Left renal cortex interstitium (tissue), 4 donors: ENCODE measurements at regions not wholly inside any gene's neighbourhood (a gene's known extent, or its start where the extent isn't known, plus 50 kb on each side); places are given as distances from the start of the nearest gene placed in this dataset.

Source experiments
- DNase-seq, 4 donors: peaks; one replicate each; pipeline ENCODE4 v3.0.0-alpha.2; 2013; ENCODE audit warnings: low read depth in 4 of 4, low spot score in 2 of 4, missing footprints in 1 of 4

DNA sequence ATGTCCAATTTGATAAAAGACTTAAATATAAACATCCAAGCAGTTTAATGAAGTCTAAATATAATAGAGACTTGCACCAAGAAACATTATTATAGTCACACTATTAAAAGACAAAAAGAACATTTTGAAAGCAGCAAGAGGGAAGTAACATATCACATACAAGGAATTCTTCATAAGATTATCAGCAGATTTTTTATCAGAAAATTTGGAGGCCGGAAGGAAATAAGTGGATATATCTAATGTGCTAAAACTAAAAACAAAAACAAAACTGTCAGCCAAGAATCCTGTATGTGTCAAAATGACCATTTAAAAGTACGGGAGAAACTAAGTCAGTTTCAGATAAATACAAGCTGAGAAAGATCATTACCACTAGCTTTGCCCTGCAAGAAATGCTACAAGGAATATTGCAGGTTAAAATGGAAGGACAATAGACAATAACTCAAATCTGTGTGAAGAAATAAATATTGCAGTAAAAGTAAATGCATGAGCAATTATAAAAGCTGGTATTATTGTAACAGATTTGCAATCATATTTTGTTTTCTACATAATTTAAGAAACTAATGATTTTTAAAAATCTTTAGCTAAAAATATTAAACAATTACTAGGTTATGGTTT, 1665.9 kb upstream of the PCDH20 start:
- no peak for DNase-seq

GRCh38 chr13:63075126-63075525, 1659.5 kb upstream of the PCDH20 start:
- no peak for DNase-seq

- no peak for DNase-seq
These were observed 1634.6 kb upstream of the PCDH20 start for GRCh38 chr13:63050287-63050686.

GRCh38 chr13:63048653-63049052, 1633.0 kb upstream of the PCDH20 start:
- DNase-seq, result no peak

DNA sequence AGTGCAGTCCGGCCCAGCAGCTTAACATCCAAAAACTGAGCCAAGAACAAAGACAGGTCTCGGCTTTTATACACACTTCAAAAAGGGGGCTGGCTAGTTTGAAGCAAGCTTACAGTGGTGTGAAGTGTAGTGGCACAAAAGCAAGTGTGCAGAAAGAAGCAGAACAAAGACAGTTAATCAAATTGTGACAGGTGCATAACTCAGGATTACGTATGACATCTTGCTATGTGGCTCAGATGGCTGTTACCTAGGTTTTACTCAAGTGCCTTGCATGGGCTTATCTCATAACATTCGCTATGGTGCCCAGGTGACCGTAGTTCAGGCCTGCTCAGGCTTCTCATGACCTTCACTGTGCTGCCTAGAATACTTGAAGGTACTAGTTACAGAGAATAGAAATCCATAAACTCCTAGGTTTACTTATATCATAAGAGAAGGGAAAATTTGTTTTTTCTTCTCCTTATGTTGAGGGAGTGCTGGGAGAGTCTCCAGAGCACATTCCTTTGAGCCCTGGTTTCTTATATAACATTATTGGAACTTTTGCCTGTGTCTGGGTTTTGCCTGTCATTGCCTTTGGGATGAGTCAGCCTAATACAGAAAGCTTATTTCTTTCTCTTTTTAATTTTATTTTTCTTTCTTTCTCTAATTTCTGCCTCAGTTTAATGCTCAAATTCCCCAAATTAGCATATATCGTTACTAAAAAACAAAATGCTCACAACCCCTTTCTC, 1629.1 kb upstream of the PCDH20 start:
- DNase-seq, result no peak

- no peak for DNase-seq
These were observed 1627.0 kb upstream of the PCDH20 start for GRCh38 chr13:63042686-63043085.

- DNase-seq, result no peak
These were observed 1626.2 kb upstream of the PCDH20 start for GRCh38 chr13:63041640-63042414.

GRCh38 chr13:63026285-63026797, 1610.7 kb upstream of the PCDH20 start:
- DNase-seq, result no peak

DNA sequence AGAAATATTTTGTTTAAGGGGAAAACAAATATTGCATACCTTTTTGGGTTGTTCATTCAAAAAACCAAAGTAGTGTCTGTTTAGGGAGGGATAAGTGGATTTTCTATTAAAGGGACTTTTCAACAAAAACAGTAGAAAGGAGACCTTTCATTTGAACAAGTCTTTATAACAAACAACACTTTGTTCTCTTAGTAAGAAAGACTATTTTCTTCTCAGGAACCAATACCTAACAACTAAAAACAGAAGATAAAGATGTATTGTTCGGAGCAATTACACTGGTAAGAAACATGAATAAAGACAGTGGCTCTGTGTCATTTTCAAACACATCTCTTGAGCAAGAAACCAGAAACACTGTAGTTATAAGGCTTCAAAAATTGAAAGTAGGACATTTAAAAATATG, 1610.1 kb upstream of the PCDH20 start:
- no peak for DNase-seq

DNA sequence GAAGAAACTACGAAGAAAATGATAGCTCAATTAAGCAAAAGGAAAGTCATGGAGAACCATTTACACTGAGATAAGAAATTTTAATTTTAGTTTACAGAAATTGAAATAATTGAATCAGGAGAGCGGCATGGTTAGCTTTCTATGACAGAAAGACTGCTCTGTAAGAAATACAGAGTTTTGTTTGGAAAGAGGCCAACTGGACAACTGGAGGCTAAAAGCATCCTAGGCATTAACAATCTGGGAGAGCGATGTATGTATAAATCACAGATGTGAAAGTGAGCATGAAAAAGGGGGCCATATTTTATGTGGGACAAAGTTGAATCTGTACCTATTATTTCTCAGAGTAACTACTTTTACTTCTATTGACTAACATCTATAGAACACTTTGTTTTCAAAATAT, 1608.8 kb upstream of the PCDH20 start:
- peak in 1 of 4 donors; percentile 8 for DNase-seq

DNA sequence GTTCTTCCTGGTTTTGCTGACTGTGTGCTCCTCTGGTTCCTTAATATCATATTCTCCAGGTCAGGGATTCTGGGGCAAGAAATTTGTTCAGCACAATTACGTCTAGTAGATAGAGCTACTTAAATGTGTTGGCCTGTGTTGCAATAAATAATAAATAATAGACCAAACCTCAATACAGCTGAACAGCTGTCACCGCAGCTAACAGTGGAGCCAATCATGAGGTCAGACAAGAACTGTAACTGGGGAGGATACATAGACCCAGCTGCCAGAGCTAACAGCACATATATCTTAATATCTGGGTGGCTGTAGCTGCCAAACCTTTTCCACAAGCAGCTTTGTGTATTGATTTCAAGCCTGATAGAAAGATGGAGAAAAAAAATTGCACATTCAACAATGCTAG, 1596.3 kb upstream of the PCDH20 start:
- DNase-seq, result no peak

DNA sequence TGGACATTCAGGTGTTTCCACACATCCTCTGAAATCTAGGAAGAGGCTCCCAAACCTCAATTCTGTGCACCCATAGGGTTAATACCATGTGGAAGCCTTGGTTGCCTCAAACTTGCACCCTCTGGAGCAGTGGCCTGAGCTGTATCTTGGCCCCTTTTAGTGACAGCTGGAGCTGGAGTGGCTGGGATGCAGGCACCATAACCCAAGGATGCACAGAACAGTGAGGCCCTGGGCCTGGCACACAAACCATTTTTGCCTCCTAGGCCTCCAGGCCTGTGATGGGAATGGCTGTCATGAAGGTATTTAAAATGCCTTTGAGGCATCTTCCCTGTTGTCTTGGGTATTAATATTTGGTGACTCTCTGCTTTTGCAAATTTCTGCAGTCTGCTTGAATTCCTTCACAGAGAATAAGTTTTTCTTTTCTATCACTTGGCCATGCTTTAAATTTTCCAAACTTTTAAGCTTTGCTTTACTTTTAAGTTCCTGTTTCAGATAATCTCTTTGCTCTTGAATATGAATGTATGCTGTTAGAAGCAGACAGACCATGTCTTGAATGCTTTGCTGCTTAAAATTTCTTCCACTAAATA, 1594.5 kb upstream of the PCDH20 start:
- DNase-seq, result no peak

GRCh38 chr13:63005625-63006024, 1590.0 kb upstream of the PCDH20 start:
- no peak for DNase-seq

DNA sequence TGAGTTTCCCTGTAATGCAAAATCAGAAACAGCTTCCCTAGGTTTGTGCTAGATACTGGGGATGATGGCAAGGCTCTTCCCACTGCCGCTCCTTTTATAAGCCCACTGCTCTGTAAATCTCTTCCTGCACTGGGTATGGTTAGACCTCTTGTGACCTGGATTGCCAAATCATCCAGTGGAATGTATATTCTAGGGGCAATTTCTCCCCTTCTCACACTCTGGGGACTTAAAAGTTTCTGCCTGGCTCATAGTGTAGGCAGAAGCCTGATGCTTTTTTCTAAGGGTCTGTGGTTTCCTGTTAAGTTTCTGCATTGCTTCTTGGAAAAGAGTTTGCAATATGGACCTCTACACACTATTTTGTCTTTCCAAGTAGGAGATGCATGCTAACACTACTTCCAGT, 1582.0 kb upstream of the PCDH20 start:
- no peak for DNase-seq

DNA sequence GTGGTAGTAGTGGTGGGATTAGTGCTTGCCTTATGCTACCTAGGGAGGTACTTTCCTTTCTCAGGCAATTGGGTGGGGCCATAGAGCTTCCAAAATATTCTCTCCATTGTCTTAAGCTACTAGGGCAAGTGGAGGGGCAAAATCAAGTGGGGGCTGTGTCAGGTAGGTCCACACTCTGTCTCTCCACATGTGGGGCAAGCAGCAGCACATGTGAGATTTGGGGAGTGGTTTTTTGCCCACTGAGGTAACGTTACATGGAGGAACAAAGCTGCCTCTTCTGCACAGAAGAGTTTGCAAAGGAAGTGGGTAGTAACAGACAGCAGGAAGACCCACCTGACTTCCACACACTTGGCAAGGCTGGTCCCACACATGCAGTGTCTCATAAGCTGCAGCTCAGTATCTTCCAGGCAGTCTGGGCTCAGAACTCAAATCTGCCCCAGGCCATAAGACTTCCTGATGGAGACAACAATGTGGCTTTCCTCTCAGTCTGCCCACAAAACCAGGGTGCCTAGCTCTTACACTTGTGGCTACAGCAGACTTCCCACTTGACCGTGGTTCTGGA, 1581.5 kb upstream of the PCDH20 start:
- DNase-seq, result no peak

DNA sequence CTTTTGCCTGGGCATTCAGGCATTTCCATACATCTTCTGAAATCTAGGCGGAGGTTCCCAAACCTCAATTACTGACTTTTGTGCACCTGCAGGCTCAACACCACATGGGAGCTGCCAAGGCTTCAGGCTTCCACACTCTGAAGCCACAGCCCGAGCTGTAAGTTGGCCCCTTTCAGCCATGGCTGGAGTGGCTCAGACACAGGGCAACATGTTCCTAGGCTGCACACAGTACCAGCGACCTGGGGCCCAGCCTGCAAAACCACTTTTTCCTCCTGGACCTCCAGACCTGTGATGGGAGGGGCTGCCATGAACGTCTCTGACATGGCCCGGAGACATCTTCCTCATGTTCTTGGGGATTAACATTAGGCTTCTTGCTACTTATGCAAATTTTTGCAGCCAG, 1558.2 kb upstream of the PCDH20 start:
- DNase-seq, result no peak

GRCh38 chr13:62964522-62964921, 1548.9 kb upstream of the PCDH20 start:
- no peak for DNase-seq

GRCh38 chr13:62960723-62961122, 1545.1 kb upstream of the PCDH20 start:
- no peak for DNase-seq

DNA sequence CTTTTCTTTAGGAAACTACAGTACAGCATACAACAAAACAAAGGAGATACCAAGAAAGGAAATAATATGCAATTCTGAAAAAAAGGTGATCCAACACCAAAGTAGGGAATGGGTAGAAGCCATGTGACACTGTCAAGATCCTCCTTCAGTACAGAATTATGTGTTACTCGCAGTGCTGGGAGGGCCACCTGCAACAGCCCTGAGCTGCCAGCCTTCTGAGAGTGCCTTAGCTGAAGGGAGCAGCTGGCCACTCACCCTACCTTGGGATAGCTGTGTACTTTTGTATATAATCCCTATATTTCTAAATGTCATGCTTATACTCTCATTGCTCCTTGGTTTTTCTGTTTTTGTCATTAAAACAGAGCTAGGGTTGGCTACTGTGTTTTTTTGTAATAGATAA, 1518.2 kb upstream of the PCDH20 start:
- DNase-seq, result no peak

DNA sequence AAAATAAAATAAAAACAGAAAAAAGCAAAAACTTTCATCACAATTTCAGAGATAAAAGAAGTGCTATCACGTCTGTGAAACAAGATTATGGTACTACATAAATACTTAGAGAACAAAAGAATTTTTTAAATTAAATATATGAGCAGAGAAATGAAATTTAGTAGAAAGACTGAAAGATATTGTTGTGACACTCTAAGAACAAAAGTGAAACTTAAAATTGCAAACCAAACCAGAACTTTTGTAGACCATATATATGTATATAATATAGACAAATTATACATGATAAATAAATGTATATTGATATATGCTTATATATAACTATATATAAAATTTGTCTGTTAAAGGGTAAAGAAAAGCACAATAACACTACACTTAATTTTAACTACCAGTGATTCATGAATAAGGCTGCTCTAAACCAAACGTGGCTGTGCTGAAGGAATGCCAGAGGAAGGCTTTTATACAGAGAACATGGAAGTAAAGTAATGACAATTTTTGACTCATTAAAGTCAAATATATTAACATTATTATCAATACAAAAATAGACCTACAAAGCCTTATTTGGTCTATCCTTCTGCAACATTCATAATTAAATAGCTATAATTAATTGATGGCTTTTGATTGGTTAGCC, 1516.7 kb upstream of the PCDH20 start:
- DNase-seq, result no peak
